GM21825 (cell line): ENCODE measurements at regions not wholly inside any gene's neighbourhood (a gene's known extent, or its start where the extent isn't known, plus 50 kb on each side); places are given as distances from the start of the nearest gene placed in this dataset.

Source experiments
- ATAC-seq: cut with Tn5 transposase; IDR thresholded peaks from one replicate; pipeline ENCODE4 v1.9.1; 2021; ENCODE audit warnings: mild to moderate bottlenecking, moderate library complexity; ENCODE audit not compliant: unreplicated experiment

DNA sequence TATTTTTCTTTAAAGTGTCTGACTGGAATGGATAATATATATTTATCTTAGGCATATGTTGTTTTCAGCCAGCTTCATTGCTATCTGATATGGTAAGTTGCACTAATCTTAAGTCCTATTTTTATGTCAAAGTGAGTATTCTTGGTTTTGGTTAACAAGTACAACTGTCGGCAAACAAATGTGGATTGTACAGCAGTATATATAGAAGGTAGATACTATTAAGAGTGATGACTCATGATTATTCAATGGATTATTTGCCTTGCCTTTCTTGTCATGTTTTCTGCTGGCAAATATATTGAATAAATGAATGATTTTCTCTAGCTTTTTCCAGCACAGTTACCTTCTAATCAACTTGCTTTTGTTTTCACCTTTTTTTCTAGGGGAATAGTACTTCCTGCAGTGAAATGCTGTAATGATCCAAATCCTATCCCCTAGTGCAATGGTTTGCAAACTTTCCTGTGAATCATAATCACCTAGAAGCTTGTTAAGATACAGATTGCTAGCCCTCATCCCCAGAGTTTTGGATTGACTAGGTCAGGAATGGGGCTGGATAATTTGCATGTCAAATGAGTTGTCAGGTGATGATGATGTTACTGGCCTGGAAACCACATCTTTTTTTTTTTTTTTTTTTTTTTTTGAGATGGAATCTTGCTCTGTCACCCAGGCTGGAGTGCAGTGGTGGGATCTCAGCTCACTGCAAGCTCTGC is 60.8 kb upstream of the ARRDC3 start:
- no peak for ATAC-seq

DNA sequence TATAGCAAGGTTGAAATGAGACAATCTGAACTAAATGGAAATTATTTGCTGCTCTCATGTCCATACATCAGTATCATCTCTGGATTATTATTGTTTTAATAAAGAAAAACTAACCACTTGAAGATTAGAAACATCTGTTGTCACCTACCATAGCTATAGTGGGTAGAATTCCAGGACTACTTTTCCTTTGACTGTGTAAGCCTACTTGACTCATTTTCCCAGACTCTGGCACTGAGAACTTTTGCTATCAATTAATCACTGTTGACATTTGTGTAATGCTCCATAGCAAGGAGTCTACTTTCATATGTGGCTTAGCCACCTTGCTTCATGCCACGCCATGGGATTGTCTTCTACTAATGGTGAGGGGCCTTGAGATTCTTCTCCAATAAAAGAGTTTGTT is 59.9 kb upstream of the ARRDC3 start:
- no peak for ATAC-seq

DNA sequence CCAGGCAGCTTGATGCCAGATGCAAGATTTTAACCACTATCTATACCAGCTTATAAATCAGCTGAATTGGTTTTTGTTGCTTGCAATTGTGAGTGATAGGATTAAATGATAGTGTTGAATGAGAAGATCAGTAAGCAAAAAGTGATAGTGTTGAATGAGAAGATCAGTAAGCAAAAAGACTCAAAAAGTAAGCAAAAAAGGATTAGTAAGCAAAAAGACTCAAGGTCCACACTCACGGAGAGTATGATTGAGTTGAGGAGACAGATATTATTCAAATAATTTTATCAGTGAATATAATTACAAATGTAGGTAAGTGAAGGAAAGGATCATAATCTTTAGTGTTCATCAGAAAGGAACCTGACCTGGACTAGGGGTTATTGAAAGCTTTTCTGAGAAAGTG is 58.0 kb upstream of the ARRDC3 start:
- no peak for ATAC-seq

DNA sequence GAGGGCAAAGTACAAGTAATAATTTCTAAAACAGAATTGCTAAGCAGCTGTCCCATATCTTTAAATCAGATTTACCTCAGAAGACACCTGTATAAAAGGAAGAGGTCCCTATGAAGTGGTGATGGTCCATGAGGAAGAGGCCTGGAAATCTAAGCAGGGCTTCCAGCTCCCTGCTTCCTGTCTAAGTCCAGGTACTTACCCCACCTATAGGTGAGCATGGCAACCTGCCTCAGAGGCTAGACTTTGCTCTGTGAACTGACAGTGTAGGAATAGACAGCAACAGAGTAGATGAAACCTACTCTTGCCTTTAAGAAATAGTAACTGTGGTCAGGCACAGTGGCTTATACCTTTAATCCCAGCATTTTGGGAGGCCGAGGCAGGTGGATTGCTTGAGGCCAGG is 55.8 kb upstream of the ARRDC3 start:
- no peak for ATAC-seq

DNA sequence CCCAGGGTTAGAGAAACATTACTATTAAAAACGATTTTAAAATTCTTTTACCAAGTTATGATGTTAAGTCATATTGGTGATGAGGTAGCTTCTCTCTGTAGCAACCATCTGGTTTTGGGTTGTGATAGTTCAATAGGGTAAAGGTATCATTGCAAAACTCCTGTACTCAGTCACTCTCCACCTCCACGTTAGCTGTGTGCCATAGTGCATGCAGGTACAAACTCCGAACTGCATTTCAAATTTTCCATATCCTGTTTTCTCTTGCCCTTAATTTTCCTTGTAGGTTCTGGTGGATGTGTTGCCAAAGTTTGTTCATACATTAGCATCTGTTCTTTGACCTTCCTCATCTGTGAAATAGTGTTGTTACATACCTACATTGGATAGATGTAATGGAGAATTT is 53.1 kb upstream of the ARRDC3 start:
- ATAC-seq, result no peak

DNA sequence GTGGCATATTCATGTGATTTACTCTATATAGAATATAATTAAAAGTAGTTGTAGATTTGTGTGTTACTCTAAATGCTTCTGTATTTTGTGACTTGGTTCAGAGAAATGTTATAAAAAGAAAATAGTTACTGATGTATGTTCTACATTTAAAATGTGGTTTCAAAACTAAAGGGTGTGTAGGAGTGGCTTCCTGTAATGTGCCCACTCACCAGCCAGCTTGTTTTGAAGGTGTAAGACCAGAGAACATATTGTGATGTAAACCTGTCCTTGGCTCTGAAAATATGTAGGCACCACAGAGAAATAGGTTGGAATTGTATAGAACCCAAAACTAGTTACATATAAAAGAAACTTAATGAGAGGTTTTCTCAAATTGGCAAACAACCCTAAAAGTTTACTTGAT is 51.2 kb upstream of the ARRDC3 start:
- ATAC-seq, result no peak

DNA sequence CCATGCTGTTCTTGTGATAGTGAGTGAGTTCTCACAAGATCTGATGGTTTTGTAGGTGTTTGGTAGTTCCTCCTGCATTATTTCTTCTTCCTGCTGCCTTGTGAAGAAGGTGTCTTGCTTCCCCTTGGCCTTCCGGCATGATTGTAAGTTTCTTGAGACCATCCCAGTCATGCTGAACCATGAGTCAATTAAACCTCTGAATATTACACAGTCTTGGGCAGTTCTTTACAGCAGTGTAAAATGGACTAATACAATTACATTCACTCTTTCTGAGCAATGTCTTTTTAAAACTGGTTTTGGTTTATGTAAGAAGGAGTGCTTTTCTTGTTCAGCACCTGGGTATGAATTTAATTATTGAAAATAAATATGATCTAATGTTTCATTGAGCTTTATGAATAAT is 50.7 kb upstream of the ARRDC3 start:
- ATAC-seq, result no peak
